GM12873 (cell line): ENCODE measurements at regions not wholly inside any gene's neighbourhood (a gene's known extent, or its start where the extent isn't known, plus 50 kb on each side); places are given as distances from the start of the nearest gene placed in this dataset.

Experiments used
- TF ChIP-seq, protein P1 (sequence below): IDR thresholded peaks from 2 replicates; pipeline ENCODE4 v1.5.1; 2012; ENCODE audit warnings: low read depth, mild to moderate bottlenecking, moderate library complexity, low read length, control low read depth; ENCODE audit not compliant: insufficient read depth; ENCODE audit errors: missing control alignments

DNA sequence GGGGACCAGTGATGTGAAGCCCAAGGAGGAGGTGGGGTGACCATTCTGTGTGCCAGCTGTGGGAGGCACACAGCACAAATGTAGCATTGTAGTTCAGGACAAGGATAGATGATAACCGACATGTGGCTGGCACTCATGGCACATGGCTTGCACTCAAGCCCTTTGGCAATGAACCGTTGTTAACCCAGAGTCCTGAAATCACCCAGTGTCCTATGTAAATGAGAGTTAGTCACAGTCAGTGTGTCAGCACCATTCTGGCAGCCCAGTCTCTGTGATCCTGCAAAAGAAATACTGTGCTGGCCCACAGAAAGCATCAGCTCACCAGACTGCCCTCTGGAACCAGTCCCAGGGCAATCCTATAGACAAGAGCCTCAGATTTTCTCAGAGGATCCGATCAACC is 339.3 kb downstream of the MID1IP1 start:
- TF ChIP-seq, protein P1, sequence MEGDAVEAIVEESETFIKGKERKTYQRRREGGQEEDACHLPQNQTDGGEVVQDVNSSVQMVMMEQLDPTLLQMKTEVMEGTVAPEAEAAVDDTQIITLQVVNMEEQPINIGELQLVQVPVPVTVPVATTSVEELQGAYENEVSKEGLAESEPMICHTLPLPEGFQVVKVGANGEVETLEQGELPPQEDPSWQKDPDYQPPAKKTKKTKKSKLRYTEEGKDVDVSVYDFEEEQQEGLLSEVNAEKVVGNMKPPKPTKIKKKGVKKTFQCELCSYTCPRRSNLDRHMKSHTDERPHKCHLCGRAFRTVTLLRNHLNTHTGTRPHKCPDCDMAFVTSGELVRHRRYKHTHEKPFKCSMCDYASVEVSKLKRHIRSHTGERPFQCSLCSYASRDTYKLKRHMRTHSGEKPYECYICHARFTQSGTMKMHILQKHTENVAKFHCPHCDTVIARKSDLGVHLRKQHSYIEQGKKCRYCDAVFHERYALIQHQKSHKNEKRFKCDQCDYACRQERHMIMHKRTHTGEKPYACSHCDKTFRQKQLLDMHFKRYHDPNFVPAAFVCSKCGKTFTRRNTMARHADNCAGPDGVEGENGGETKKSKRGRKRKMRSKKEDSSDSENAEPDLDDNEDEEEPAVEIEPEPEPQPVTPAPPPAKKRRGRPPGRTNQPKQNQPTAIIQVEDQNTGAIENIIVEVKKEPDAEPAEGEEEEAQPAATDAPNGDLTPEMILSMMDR = no peak

DNA sequence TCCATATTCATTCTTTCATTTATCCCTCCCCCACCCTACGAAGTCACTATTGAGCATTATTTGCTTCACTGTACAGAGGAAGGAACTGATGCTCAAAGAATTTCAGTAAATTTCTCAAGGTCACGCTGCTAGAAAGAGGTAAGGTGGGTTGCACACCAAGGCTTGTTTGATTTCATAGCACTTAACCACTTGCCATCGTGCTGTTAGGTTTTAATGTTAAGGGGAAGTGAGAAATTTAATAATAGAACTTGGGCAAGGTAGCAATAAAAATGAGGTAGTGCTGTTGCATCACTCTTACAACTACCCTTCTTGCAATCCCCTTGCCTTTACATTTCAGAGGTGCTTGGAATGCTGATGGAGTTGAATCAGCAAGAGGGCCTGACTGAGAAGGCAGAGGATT is 343.1 kb downstream of the MID1IP1 start:
- TF ChIP-seq, protein P1 = no peak

- TF ChIP-seq, protein P1 = no peak
These were observed 343.7 kb downstream of the MID1IP1 start for GRCh38 chrX:39144956-39145355.

GRCh38 chrX:39145859-39146258 is 344.6 kb downstream of the MID1IP1 start:
- TF ChIP-seq, protein P1 = no peak

GRCh38 chrX:39149761-39150160 is 348.5 kb downstream of the MID1IP1 start:
- TF ChIP-seq, protein P1 = peak; percentile 94

- TF ChIP-seq, protein P1 = no peak
These were observed 349.0 kb downstream of the MID1IP1 start for GRCh38 chrX:39150220-39150619.

GRCh38 chrX:39150621-39151020 is 349.4 kb downstream of the MID1IP1 start:
- TF ChIP-seq, protein P1 = no peak

DNA sequence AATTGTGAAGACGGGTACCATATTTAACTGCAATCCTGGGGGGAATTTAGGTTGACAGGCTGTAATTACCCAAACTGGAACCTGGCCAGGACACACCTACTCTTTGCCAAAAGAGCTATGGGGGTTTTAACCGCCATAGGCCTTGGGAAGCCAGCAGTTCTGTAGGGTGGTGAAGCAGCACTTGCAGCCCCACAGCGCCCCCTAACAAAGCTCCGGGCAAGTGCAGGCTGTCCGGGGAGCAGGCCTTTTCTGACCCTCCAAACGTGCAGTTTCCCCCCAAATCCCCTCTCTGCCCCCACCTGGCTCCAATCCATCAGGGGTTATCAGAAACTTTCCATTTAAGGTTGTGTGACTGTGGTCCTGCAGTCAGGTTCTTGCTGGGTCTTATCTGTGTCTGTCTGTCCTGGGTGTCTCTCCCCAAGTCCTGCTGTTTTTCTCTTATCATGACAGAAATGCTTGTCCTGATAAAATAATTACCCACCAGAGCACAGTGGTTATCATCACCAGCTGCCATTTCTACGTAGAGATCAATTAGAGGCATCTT is 350.9 kb downstream of the MID1IP1 start:
- TF ChIP-seq, protein P1 = peak; percentile 82
